HG03095 (cell line): ENCODE measurements at regions not wholly inside any gene's neighbourhood (a gene's known extent, or its start where the extent isn't known, plus 50 kb on each side); places are given as distances from the start of the nearest gene placed in this dataset.

ENCODE experiments used
- ATAC-seq: cut with Tn5 transposase; IDR thresholded peaks from one replicate; pipeline ENCODE4 v1.9.1; 2021; ENCODE audit warnings: moderate library complexity; ENCODE audit not compliant: unreplicated experiment

- ATAC-seq = no peak
Observed at GRCh38 chr1:88421997-88422396, 262.1 kb upstream of the PKN2 start.

DNA sequence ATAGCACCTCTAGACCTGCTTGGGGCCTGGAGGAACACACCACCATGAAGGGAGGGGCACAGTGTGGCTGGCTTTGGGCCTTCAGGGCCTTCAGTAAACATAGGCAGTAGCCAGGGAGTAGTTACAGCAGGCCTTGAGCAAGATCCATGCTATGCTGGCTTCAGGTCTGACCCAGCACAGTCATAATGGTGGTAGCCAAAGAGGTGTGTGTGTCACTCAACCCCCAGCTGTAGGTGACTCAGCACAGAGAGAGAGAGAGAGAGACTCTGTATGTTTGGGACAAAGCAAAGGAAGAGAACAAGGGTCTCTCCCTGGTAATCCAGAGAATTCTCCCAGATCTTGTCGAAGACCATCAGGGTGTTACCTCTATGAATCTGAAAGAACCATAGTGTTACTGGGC, 250.5 kb upstream of the PKN2 start:
- no peak for ATAC-seq

DNA sequence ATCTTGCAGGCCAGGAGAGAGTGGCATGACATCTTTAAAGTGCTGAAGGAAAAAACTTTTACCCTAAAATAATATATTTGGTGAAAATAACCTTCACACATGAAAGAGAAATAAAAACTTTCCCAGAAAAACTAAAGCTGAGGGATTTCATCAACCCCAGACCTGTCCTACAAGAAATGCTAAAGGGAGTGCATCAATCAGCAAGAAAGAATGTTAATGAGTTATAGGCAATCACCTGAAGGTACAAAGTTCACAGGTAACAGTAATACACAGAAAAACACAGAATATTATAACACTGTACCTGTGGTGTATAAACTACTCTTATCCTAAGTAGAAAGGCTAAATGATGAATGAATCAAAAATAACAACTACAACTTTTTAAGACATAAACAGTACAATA, 249.2 kb upstream of the PKN2 start:
- no peak for ATAC-seq

- no peak for ATAC-seq
Observed at GRCh38 chr1:88441022-88441421, 243.1 kb upstream of the PKN2 start.

DNA sequence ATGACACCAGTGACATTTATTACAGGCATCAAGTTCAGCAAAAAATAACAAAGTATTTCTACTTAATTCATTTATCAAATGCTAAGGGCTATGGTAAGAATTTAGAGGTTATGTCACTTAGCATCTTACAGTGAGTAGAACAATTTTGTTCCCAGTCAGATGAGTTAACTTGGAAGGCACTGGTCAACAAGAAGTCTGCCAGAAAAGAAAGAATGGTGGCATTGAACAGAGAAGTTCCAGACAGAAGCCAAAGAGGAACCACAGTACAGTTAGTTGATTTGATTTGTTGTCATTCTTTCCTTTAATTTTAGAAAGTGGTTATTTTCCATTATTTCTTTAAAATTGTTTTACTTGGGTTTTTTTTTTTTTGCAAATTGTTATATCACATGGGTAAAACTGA, 232.2 kb upstream of the PKN2 start:
- no peak for ATAC-seq

- ATAC-seq = no peak
Observed at GRCh38 chr1:88453295-88453694, 230.8 kb upstream of the PKN2 start.

- no peak for ATAC-seq
Observed at GRCh38 chr1:88454781-88455180, 229.3 kb upstream of the PKN2 start.

DNA sequence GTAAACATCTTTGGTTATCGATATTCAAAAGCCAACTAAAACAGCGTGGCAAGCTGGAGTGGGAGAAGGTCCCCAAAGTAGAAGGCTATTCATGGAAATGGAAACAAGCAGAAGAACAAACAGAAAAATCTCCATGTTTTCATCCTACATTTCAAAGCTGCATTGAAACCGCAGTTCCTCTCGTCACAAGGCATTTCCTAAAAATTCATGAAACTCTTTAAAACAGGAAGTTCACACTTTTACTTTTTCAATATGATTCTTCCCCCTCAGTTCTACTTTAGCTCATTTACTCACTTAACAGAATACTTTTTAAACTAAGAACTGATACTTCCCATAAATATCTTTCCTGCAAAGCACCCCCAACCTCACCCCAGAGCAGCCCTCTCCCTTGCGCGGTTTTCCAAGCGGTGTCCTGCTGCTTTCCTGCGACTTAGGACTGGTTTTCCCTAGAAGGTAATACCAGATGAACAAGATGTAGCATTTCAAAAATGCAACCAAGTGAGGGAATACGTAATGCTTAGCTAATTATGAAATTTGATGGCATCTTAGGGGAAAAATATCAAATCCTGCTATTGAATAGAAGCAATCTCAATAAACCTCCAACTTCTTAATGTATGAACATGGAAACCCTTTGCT, 228.3 kb upstream of the PKN2 start:
- no peak for ATAC-seq

GRCh38 chr1:88457197-88457596, 226.9 kb upstream of the PKN2 start:
- no peak for ATAC-seq

- no peak for ATAC-seq
Observed at GRCh38 chr1:88461007-88461406, 223.1 kb upstream of the PKN2 start.

GRCh38 chr1:88462096-88462487, 222.0 kb upstream of the PKN2 start:
- no peak for ATAC-seq

- ATAC-seq = no peak
Observed at GRCh38 chr1:88462488-88463261, 221.4 kb upstream of the PKN2 start.

DNA sequence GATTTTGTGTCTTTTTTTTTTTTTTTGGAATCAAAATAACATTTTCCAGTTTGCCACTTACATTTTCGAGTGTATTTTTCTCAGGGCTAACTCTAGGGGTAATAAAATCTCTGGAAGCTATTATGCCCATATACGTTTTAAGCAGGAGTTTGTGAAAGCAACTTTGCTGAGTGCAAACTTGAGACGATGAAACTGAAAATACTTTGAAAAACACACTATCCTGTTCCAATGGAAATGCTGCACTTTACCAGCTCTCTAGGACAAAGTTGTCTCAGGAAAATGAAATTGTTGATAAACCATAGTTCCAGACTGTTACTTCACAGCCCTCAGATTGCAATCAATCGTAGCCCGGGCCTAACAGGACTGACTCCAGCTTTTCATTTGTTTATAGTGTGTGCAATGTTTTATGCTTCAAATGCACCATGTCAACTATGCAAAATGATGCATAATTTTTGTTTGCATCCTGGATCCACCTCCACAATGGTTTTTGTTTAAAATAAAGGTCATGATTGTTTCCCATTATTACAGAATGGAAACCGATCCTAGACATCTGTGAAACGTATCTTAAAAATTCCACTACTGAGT, 220.6 kb upstream of the PKN2 start:
- ATAC-seq = no peak

DNA sequence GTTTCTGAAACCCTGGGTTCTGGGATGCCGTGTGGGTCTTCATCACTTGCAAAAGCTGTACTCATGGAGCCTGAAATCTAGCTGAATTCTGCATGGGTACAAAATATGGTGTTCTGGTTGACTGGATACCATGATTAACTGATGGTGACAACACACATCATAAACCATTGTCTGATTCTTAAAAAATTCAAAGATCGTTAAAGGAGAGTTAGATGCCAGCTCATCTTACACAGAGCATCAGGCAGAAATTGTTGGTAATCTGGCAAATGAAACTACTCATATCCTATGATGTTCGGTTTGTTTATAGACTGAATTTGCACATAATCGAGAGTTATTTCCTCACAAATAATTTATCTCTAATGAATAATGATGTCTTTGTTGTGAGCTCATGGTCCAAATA, 218.1 kb upstream of the PKN2 start:
- ATAC-seq = no peak

DNA sequence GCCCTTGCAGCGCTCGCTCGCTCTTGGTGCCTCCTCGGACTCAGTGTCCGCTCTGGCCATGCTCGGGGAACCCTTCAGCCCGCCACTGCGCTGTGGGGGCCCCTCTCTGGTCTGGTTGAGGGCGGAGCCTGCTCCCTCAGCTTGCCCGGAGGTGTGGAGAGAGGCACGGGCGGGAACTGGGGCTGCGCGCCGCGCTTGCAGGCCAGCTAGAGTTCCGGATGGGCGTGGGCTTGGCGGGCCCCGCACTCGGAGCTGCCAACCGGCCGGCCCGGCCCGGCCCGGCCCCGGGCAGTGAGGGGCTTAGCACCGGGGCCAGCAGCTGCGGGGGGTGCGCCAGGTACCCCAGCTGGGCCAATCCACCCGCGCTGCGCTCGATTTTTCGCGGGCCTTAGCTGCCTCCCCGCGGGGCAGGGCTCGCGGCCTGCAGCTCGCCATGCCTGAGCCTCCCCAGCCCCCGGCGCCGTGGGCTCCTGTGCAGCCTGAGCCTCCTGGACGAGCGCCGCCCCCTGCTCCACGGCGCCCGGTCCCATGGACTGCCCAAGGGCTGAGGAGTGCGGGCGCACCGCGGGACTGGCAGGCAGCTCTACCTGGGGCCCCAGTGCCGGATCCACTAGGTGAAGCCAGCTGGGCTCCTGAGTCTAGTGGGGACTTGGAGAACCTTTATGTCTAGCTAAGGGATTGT, 217.0 kb upstream of the PKN2 start:
- ATAC-seq = no peak

- no peak for ATAC-seq
Observed at GRCh38 chr1:88472298-88472697, 211.8 kb upstream of the PKN2 start.

DNA sequence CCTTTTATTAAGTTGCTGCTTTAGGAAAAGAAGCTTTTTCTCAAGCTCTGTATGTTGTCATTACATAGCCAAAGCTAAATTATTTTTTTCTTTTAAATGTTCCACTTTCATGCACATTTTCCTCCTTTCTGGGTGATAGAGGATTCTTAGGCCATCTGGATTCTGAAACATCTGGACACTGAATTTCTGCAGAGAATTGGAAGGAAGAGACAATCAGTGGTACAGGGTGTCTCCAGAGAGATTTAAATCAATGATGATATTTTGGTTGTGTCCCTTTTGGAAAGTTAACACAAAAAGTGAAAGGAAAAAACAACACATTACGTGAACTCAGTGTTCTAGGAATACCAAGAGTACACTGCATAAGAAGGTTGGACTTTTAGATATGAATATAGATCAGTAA, 211.4 kb upstream of the PKN2 start:
- ATAC-seq = no peak

DNA sequence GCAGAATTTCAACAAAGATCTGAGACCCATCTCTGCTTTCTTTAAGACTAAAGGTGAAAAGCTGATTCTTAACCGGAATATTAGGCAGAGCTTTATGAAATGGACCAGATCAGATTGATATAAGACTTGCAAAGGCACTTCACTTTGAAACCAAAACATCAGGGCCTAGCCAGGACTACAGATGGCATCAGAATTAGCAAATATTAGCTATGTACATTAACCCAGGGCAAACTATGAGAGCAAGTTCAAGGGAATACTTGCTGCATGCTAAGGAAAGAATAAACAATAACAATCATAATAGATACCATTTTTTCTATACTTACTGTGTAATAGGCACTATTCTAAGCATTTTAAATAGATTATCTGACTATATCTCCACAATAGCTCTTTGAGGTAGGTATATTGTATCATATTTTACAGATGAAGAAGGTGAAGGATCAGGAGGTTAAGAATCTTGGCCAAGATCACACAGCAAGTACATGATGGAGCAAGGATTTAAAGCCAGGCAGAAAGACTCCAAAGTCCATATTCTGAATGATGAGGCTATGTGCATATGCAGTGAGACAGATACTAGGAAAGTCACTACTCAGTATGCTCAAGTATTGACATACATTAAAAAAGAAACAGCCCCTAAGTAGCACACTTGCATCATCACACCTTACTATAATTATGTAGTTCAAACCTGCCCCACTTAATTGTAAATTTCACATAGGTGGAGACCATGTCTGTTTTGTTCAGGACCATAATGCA, 209.3 kb upstream of the PKN2 start:
- no peak for ATAC-seq

GRCh38 chr1:88484881-88485280, 199.2 kb upstream of the PKN2 start:
- no peak for ATAC-seq

- ATAC-seq = no peak
Observed at GRCh38 chr1:88488237-88488636, 195.8 kb upstream of the PKN2 start.

DNA sequence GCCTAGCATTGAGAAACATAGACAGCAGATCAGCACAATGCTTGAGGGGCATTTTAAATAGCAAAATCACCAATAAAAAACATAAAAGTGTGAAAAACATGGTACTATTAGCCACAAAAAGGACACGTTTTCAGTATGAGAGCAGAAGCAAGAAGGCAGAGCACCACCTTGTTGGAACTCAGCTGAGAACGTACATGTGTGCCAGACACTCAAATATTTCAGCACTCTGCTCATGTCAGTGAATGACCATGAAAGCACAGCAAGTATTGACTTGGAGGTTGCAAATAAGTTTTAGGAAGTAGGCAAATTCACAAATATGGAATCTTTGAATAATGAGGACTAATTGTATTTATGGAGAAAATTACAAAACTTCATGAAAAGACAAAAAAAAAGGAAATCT, 193.4 kb upstream of the PKN2 start:
- ATAC-seq = no peak
